GM12878 (cell line): ENCODE measurements at regions not wholly inside any gene's neighbourhood (a gene's known extent, or its start where the extent isn't known, plus 50 kb on each side); places are given as distances from the start of the nearest gene placed in this dataset.

Experiments
- CTCF ChIP-seq, 3 experiments: IDR thresholded peaks in 2 of 3; conservative IDR thresholded peaks in 1 of 3; 2 replicates each; pipeline ENCODE4 v1.5.1; 2011; ENCODE audit warnings: low read depth in 3 of 3, low read length in 3 of 3, mild to moderate bottlenecking in 3 of 3, control low read depth in 2 of 3, moderate library complexity in 2 of 3, inconsistent platforms in 1 of 3, mixed read lengths in 1 of 3; ENCODE audit not compliant: control insufficient read depth in 2 of 3, insufficient read depth in 1 of 3; ENCODE audit errors: extremely low read depth in 1 of 3
- EZH2 ChIP-seq: IDR thresholded peaks from 2 replicates; pipeline ENCODE4 v1.6.1; 2012; ENCODE audit warnings: low read depth, mild to moderate bottlenecking, control low read depth, inconsistent platforms, low read length, borderline replicate concordance; ENCODE audit not compliant: control insufficient read depth
- JUND ChIP-seq: IDR thresholded peaks from 2 replicates; pipeline ENCODE4 v1.6.1; 2012; ENCODE audit warnings: low read depth, mild to moderate bottlenecking, low read length, improper control_type of control experiment, moderate library complexity
- MAX ChIP-seq: IDR thresholded peaks from 2 replicates; pipeline ENCODE4 v1.6.1; 2012; ENCODE audit warnings: low read depth, low read length, improper control_type of control experiment
- SPI1 ChIP-seq: IDR thresholded peaks from 2 replicates; pipeline ENCODE4 v1.6.1; 2011; ENCODE audit warnings: low read depth, mild to moderate bottlenecking, low read length, moderate library complexity, borderline replicate concordance; ENCODE audit not compliant: insufficient read depth
- TCF7 ChIP-seq: IDR thresholded peaks from 2 replicates; pipeline ENCODE4 v1.6.1; 2014; ENCODE audit warnings: antibody characterized with exemption, borderline replicate concordance
- WRNIP1 ChIP-seq: IDR thresholded peaks from 2 replicates; pipeline ENCODE4 v1.6.1; 2011; ENCODE audit warnings: low read depth, low read length, improper control_type of control experiment, borderline replicate concordance

GRCh38 chr14:71180397-71180796, 273.1 kb downstream of the PCNX1 start:
- TF ChIP-seq JUND: no peak
- no peak for TF ChIP-seq EZH2
- TF ChIP-seq CTCF (IDR thresholded peaks at IDR 0.05 in 2 of 3, conservative IDR thresholded peaks at IDR 0.05 in 1 of 3; ENCODE audit: control insufficient read depth in 2 of 3, extremely low read depth in 1 of 3, insufficient read depth in 1 of 3, low read depth in 3 of 3, low read length in 3 of 3): no peak
- no peak for TF ChIP-seq TCF7
- no peak for TF ChIP-seq SPI1
- no peak for TF ChIP-seq WRNIP1
- no peak for TF ChIP-seq MAX
